ENCODE measurements at regions not wholly inside any gene's neighbourhood (a gene's known extent, or its start where the extent isn't known, plus 50 kb on each side); places are given as distances from the start of the nearest gene placed in this dataset.

DNA sequence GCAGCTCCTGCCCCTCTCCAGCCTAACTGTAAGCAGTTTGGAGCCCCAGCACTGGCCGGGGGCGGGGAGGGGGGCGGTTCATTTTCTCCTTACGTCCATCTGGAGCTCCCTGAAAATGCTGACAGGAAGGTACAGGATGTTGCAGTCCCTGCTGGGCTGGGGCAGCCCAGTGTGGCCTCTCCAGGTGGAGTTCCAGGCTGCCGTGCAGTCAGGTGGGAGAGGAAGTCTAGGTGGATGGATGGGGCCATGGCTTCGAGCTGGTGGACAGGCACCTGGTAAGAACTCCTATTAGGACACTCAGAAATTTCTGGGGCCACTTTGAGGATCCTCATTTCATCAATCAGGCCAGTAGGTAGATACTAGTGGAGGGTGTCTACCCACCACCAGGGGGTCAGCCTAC lies 295.2 kb downstream of the CDH26 start (continued):
- TF ChIP-seq, protein P1, sequence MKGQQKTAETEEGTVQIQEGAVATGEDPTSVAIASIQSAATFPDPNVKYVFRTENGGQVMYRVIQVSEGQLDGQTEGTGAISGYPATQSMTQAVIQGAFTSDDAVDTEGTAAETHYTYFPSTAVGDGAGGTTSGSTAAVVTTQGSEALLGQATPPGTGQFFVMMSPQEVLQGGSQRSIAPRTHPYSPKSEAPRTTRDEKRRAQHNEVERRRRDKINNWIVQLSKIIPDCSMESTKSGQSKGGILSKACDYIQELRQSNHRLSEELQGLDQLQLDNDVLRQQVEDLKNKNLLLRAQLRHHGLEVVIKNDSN (IDR thresholded peaks at IDR 0.05; ENCODE audit: borderline replicate concordance, low read depth) = no peak
- no peak for TF ChIP-seq RCOR1 (IDR thresholded peaks at IDR 0.05; ENCODE audit: low read length)
- no peak for TF ChIP-seq CHD2 (IDR thresholded peaks at IDR 0.05; ENCODE audit: low read length, partially characterized antibody)
- no peak for TF ChIP-seq SIN3A (IDR thresholded peaks at IDR 0.05; ENCODE audit: borderline replicate concordance, low read depth, low read length)
- no peak for TF ChIP-seq FOSL2 (IDR thresholded peaks at IDR 0.05; ENCODE audit: borderline replicate concordance, low read depth)
- no peak for TF ChIP-seq SMC3 (IDR thresholded peaks at IDR 0.05; ENCODE audit: low read depth, low read length)

DNA sequence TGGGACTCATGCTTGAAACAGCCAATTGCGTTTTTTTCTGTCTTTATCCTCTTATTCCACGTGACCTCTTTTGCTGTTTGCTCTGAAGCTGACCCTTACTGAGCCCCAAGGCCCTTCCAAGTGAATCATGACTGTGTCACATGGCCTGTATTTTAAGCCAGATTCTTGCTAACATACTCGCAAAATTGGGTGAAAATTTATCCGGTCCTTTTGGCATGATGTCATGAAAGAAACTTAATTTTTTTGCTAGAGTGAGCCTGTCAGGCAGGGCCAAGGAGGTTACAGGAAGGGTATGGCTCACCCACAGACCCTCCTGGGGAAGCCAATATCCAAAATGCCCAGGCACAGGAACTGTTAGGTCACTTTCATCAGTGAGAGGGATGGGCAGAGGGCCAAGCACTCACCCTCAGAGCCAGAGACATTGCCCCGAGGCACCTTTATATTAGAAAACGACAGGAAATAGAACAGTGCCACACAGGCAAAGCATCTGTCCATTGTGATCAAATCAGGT lies 296.7 kb downstream of the CDH26 start:
- peak; percentile 70 for DNase-seq
- no peaks in the 10 kb centered on the region for H3K9me2 ChIP-seq
- H3K9me3 ChIP-seq = no peaks in the 10 kb centered on the region
- no peak for TF ChIP-seq NRF1 (IDR thresholded peaks at IDR 0.05; ENCODE audit: low read depth, low read length)
- no peak for TF ChIP-seq RAD21 (IDR thresholded peaks at IDR 0.05; ENCODE audit: low read length)
- peak; percentile 71; the same call in 1 of the 2 replicates for TF ChIP-seq RCOR1 (IDR thresholded peaks at IDR 0.05; ENCODE audit: low read length)
- TF ChIP-seq, protein P2, sequence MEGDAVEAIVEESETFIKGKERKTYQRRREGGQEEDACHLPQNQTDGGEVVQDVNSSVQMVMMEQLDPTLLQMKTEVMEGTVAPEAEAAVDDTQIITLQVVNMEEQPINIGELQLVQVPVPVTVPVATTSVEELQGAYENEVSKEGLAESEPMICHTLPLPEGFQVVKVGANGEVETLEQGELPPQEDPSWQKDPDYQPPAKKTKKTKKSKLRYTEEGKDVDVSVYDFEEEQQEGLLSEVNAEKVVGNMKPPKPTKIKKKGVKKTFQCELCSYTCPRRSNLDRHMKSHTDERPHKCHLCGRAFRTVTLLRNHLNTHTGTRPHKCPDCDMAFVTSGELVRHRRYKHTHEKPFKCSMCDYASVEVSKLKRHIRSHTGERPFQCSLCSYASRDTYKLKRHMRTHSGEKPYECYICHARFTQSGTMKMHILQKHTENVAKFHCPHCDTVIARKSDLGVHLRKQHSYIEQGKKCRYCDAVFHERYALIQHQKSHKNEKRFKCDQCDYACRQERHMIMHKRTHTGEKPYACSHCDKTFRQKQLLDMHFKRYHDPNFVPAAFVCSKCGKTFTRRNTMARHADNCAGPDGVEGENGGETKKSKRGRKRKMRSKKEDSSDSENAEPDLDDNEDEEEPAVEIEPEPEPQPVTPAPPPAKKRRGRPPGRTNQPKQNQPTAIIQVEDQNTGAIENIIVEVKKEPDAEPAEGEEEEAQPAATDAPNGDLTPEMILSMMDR (IDR thresholded peaks at IDR 0.05) = no peak
- TF ChIP-seq TEAD4 (IDR thresholded peaks at IDR 0.05; ENCODE audit: borderline replicate concordance, insufficient read depth) = no peak
- POLR2A ChIA-PET = interaction anchor here (0.8 kb wide), 1 partner anchor 10 kb away, joined by 3 read pairs; no protein-coding TSS in a partner anchor
- no peaks in the 10 kb centered on the region for H3K79me2 ChIP-seq (ENCODE audit: insufficient read depth)
- H2AFZ ChIP-seq (ENCODE audit: low read depth) = no peak overlapping the region
- H3K4me2 ChIP-seq = no peak overlapping the region
- H3K4me3 ChIP-seq (ENCODE audit: low read depth in 2 of 2, low read length in 1 of 2) = no peak overlapping the region
- no peaks in the 10 kb centered on the region for H3K36me3 ChIP-seq (replicated peaks in 1 of 2; ENCODE audit: control insufficient read depth in 1 of 2, insufficient read depth in 2 of 2, low read length in 1 of 2)
- no peaks in the 10 kb centered on the region for H3F3A ChIP-seq (replicated peaks; ENCODE audit: insufficient read depth)
- H3K4me1 ChIP-seq (ENCODE audit: control insufficient read depth in 1 of 2, insufficient read depth in 2 of 2, low read depth in 1 of 2, low read length in 1 of 2) = peaks cover 0 to 20% of the 10 kb centered on the region in 2 experiments; a peak in 2 of 4 replicates
- CTCF ChIA-PET = interaction anchor here (0.7 to 2.3 kb wide), 6 partner anchors 9 to 111 kb away, joined by 4 to 9 read pairs (median 5); no protein-coding TSS in a partner anchor
- 2% methylated on average over 6 of the region's 6 CpGs for WGBS (ENCODE audit: low lambda C conversion rate)
- peak overlapping the region in 1 of 2 experiments; percentile 71; a peak in 2 of 4 replicates for H3K27ac ChIP-seq (ENCODE audit: low read depth in 2 of 2, low read length in 1 of 2)
- H3K9ac ChIP-seq = no peak overlapping the region
- H3K27me3 ChIP-seq (ENCODE audit: insufficient read depth) = no peaks in the 10 kb centered on the region
- no peaks in the 10 kb centered on the region for H4K20me1 ChIP-seq (ENCODE audit: insufficient read depth)

DNA sequence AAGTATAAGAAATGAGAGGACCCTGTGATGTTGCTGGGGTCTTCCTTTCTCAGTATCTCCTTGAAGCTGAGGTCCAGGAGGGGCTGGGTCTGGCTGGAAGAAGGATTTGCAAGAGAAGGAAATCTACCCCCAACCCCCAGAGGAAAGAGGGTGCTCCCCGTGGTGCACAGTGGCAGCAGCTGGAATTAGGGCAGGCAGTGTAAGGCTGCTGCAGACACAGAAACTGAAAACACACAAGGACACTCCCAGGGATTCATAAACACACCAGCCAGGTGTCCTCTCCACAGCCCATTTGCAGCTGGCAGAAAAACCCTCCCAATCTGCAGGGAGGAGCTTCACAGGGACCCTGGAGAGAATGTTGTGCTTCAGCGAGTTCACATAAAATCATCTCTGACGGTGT lies 297.2 kb downstream of the CDH26 start:
- no peak overlapping the region for H3K4me2 ChIP-seq
- TF ChIP-seq MXI1 (IDR thresholded peaks at IDR 0.05; ENCODE audit: low read depth, low read length) (no peak), RFX5 (IDR thresholded peaks at IDR 0.05; ENCODE audit: low read length) (no peak), POLR2AphosphoS5 (IDR thresholded peaks at IDR 0.05; ENCODE audit: low read depth, low read length) (no peak), EZH2phosphoT487 (IDR thresholded peaks at IDR 0.05; ENCODE audit: borderline replicate concordance, low read depth) (no peak), NFIC (IDR thresholded peaks at IDR 0.05; ENCODE audit: borderline replicate concordance) (no peak), RXRA (IDR thresholded peaks at IDR 0.05; ENCODE audit: borderline replicate concordance, low read depth) (no peak), ELF1 (IDR thresholded peaks at IDR 0.05) (no peak), YY1 (IDR thresholded peaks at IDR 0.05; ENCODE audit: low read depth) (no peak)
- TF ChIP-seq, protein P3, sequence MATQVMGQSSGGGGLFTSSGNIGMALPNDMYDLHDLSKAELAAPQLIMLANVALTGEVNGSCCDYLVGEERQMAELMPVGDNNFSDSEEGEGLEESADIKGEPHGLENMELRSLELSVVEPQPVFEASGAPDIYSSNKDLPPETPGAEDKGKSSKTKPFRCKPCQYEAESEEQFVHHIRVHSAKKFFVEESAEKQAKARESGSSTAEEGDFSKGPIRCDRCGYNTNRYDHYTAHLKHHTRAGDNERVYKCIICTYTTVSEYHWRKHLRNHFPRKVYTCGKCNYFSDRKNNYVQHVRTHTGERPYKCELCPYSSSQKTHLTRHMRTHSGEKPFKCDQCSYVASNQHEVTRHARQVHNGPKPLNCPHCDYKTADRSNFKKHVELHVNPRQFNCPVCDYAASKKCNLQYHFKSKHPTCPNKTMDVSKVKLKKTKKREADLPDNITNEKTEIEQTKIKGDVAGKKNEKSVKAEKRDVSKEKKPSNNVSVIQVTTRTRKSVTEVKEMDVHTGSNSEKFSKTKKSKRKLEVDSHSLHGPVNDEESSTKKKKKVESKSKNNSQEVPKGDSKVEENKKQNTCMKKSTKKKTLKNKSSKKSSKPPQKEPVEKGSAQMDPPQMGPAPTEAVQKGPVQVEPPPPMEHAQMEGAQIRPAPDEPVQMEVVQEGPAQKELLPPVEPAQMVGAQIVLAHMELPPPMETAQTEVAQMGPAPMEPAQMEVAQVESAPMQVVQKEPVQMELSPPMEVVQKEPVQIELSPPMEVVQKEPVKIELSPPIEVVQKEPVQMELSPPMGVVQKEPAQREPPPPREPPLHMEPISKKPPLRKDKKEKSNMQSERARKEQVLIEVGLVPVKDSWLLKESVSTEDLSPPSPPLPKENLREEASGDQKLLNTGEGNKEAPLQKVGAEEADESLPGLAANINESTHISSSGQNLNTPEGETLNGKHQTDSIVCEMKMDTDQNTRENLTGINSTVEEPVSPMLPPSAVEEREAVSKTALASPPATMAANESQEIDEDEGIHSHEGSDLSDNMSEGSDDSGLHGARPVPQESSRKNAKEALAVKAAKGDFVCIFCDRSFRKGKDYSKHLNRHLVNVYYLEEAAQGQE (IDR thresholded peaks at IDR 0.05; ENCODE audit: low read depth, low read length) = no peak
- TF ChIP-seq, protein P1 (IDR thresholded peaks at IDR 0.05; ENCODE audit: borderline replicate concordance, low read depth) = no peak

More for the DNA sequence above, 297.2 kb downstream of the CDH26 start:
- peak; percentile 50 for DNase-seq
- no peaks in the 10 kb centered on the region for H4K20me1 ChIP-seq (ENCODE audit: insufficient read depth)
- H3K9me3 ChIP-seq = no peaks in the 10 kb centered on the region
- no peak overlapping the region for H3K4me3 ChIP-seq (ENCODE audit: low read depth in 2 of 2, low read length in 1 of 2)
- H3K79me2 ChIP-seq (ENCODE audit: insufficient read depth) = no peaks in the 10 kb centered on the region
- WGBS (ENCODE audit: low lambda C conversion rate) = 12% methylated on average over 3 of the region's 3 CpGs
- H3K27me3 ChIP-seq (ENCODE audit: insufficient read depth) = no peaks in the 10 kb centered on the region
- H3K9me2 ChIP-seq = no peaks in the 10 kb centered on the region
- H3K4me1 ChIP-seq (ENCODE audit: control insufficient read depth in 1 of 2, insufficient read depth in 2 of 2, low read depth in 1 of 2, low read length in 1 of 2) = peaks cover 0 to 20% of the 10 kb centered on the region in 2 experiments; a peak in 2 of 4 replicates
- ChIA-PET POLR2A (interaction anchor here (0.8 kb wide), 1 partner anchor 10 kb away, joined by 3 read pairs; no protein-coding TSS in a partner anchor), CTCF (interaction anchor here (0.7 to 2.3 kb wide), 6 partner anchors 9 to 110 kb away, joined by 4 to 9 read pairs (median 5); no protein-coding TSS in a partner anchor)
- no peaks in the 10 kb centered on the region for H3F3A ChIP-seq (replicated peaks; ENCODE audit: insufficient read depth)
- H2AFZ ChIP-seq (ENCODE audit: low read depth) = no peak overlapping the region
- H3K27ac ChIP-seq (ENCODE audit: low read depth in 2 of 2, low read length in 1 of 2) = peak overlapping the region in 1 of 2 experiments; percentile 71; a peak in 2 of 4 replicates
- no peaks in the 10 kb centered on the region for H3K36me3 ChIP-seq (replicated peaks in 1 of 2; ENCODE audit: control insufficient read depth in 1 of 2, insufficient read depth in 2 of 2, low read length in 1 of 2)
- no peak overlapping the region for H3K9ac ChIP-seq

Measured in SK-N-SH (cell line).